CD8-positive, alpha-beta memory T cell (primary cell): ENCODE measurements at regions not wholly inside any gene's neighbourhood (a gene's known extent, or its start where the extent isn't known, plus 50 kb on each side); places are given as distances from the start of the nearest gene placed in this dataset.

Experiments
- CTCF ChIA-PET: fragments of 350-600 bp; sonication (Branson Sonifier 250); formaldehyde crosslinking; loops from one replicate; lab custom pipeline; 2021; ENCODE audit warnings: antibody characterized with exemption; lab: Charles Lee
- POLR2A ChIA-PET: fragments of 350-600 bp; sonication (Branson Sonifier 250); formaldehyde crosslinking; loops from one replicate; lab custom pipeline; 2021; ENCODE audit warnings: antibody characterized with exemption; lab: Charles Lee
- DNase-seq, 5 donors: peaks; one replicate each; pipeline versions ENCODE4 v3.0.0 to v3.0.0-alpha.2; 2020 to 2022; ENCODE audit warnings: mixed read lengths in 1 of 5
- H3K27ac ChIP-seq: one replicate; pipeline ENCODE4 v1.7.0; 2013; ENCODE audit warnings: low read depth, mild to moderate bottlenecking, low read length, moderate library complexity
- H3K27me3 ChIP-seq: 2 replicates; pipeline ENCODE4 v1.7.0; 2013; ENCODE audit warnings: low read length, mild to moderate bottlenecking; ENCODE audit not compliant: insufficient read depth, poor library complexity, severe bottlenecking
- H3K36me3 ChIP-seq: 2 replicates; pipeline ENCODE4 v1.7.0; 2013; ENCODE audit warnings: mild to moderate bottlenecking, low read length, moderate library complexity; ENCODE audit not compliant: insufficient read depth
- H3K4me1 ChIP-seq: 2 replicates; pipeline ENCODE4 v1.7.0; 2013; ENCODE audit warnings: mild to moderate bottlenecking, low read length, moderate library complexity; ENCODE audit not compliant: insufficient read depth
- H3K4me3 ChIP-seq: 2 replicates; pipeline ENCODE4 v1.7.0; 2013; ENCODE audit warnings: mild to moderate bottlenecking, low read length
- H3K9me3 ChIP-seq: 2 replicates; pipeline ENCODE4 v1.7.0; 2013; ENCODE audit warnings: mild to moderate bottlenecking, low read length
- H3K27ac Mint-ChIP-seq, 8 donors: one replicate each; pipeline ENCODE4 v1.8.0; 2020 to 2021; ENCODE audit warnings: mixed read lengths in 8 of 8, mild to moderate bottlenecking in 6 of 8, inconsistent platforms in 3 of 8, moderate library complexity in 3 of 8
- H3K27me3 Mint-ChIP-seq, 2 donors: one replicate each; pipeline ENCODE4 v1.8.0; 2020 to 2021; ENCODE audit warnings: mixed read lengths in 2 of 2, mild to moderate bottlenecking in 1 of 2, moderate library complexity in 1 of 2
- H3K36me3 Mint-ChIP-seq, 3 donors: one replicate each; pipeline ENCODE4 v1.8.0; 2020 to 2021; ENCODE audit warnings: mixed read lengths in 3 of 3, inconsistent platforms in 1 of 3, mild to moderate bottlenecking in 1 of 3
- H3K4me1 Mint-ChIP-seq, 3 donors: one replicate each; pipeline ENCODE4 v1.8.0; 2020 to 2021; ENCODE audit warnings: mixed read lengths in 3 of 3, inconsistent platforms in 1 of 3, mild to moderate bottlenecking in 1 of 3
- H3K4me3 Mint-ChIP-seq, 7 donors: one replicate each; pipeline ENCODE4 v1.8.0; 2020 to 2021; ENCODE audit warnings: mixed read lengths in 7 of 7, mild to moderate bottlenecking in 6 of 7, moderate library complexity in 4 of 7, inconsistent platforms in 2 of 7
- H3K9me3 Mint-ChIP-seq, 5 donors: one replicate each; pipeline ENCODE4 v1.8.0; 2020 to 2022; ENCODE audit warnings: mixed read lengths in 5 of 5, mild to moderate bottlenecking in 3 of 5, moderate library complexity in 2 of 5, inconsistent platforms in 1 of 5

- ChIA-PET POLR2A (no interaction called here), CTCF (no interaction called here)
- no peak overlapping the region for H3K4me3 Mint-ChIP-seq
- Histone ChIP-seq H3K9me3 (no peaks in the 10 kb centered on the region), H3K27ac (no peak overlapping the region), H3K27me3 (no peaks in the 10 kb centered on the region), H3K4me1 (no peaks in the 10 kb centered on the region), H3K4me3 (no peak overlapping the region), H3K36me3 (no peaks in the 10 kb centered on the region)
- no peak overlapping the region for H3K27ac Mint-ChIP-seq
- no peaks in the 10 kb centered on the region for H3K36me3 Mint-ChIP-seq
- no peaks in the 10 kb centered on the region for H3K27me3 Mint-ChIP-seq
- H3K9me3 Mint-ChIP-seq = peaks cover 5 to 41% (median 7%) of the 10 kb centered on the region in 5 donors
- no peak for DNase-seq
- H3K4me1 Mint-ChIP-seq = no peaks in the 10 kb centered on the region
Observed at GRCh38 chr2:81739966-81740365, 1435.4 kb upstream of the LRRTM1 start.

- Mint-ChIP-seq H3K27me3 (no peaks in the 10 kb centered on the region), H3K4me1 (no peaks in the 10 kb centered on the region), H3K9me3 (peaks cover 0 to 36% (median 12%) of the 10 kb centered on the region in 5 donors), H3K27ac (no peak overlapping the region), H3K4me3 (no peak overlapping the region), H3K36me3 (no peaks in the 10 kb centered on the region)
- H3K9me3 ChIP-seq = no peaks in the 10 kb centered on the region
- H3K36me3 ChIP-seq = no peaks in the 10 kb centered on the region
- H3K4me1 ChIP-seq = no peaks in the 10 kb centered on the region
- H3K27ac ChIP-seq = no peak overlapping the region
- ChIA-PET POLR2A (no interaction called here), CTCF (no interaction called here)
- DNase-seq = no peak
- no peaks in the 10 kb centered on the region for H3K27me3 ChIP-seq
- no peak overlapping the region for H3K4me3 ChIP-seq
Observed at GRCh38 chr2:81734981-81735380, 1430.4 kb upstream of the LRRTM1 start.

GRCh38 chr2:81714817-81715216, 1410.3 kb upstream of the LRRTM1 start:
- peaks cover 0 to 2% of the 10 kb centered on the region in 2 donors for H3K27me3 Mint-ChIP-seq
- no peaks in the 10 kb centered on the region for H3K27me3 ChIP-seq
- H3K4me1 ChIP-seq = no peaks in the 10 kb centered on the region
- H3K27ac Mint-ChIP-seq = no peak overlapping the region
- H3K4me3 Mint-ChIP-seq = no peak overlapping the region
- POLR2A ChIA-PET = no interaction called here
- H3K4me3 ChIP-seq = no peak overlapping the region
- no peaks in the 10 kb centered on the region for H3K36me3 ChIP-seq
- no peak for DNase-seq
- no peaks in the 10 kb centered on the region for H3K9me3 ChIP-seq
- no peak overlapping the region for H3K27ac ChIP-seq
- peaks cover 13 to 30% (median 20%) of the 10 kb centered on the region in 5 donors for H3K9me3 Mint-ChIP-seq
- H3K36me3 Mint-ChIP-seq = no peaks in the 10 kb centered on the region
- CTCF ChIA-PET = no interaction called here
- H3K4me1 Mint-ChIP-seq = no peaks in the 10 kb centered on the region

- DNase-seq = no peak
- no peaks in the 10 kb centered on the region for H3K4me1 ChIP-seq
- peaks cover 2 to 24% (median 15%) of the 10 kb centered on the region in 5 donors for H3K9me3 Mint-ChIP-seq
Observed at GRCh38 chr2:81706856-81707255, 1402.3 kb upstream of the LRRTM1 start.

GRCh38 chr2:81703831-81704230, 1399.3 kb upstream of the LRRTM1 start:
- no peak overlapping the region for H3K27ac Mint-ChIP-seq
- no peaks in the 10 kb centered on the region for H3K9me3 ChIP-seq
- H3K27me3 Mint-ChIP-seq = no peaks in the 10 kb centered on the region
- no peaks in the 10 kb centered on the region for H3K27me3 ChIP-seq
- no peaks in the 10 kb centered on the region for H3K36me3 ChIP-seq
- ChIA-PET CTCF (no interaction called here), POLR2A (no interaction called here)
- H3K4me1 Mint-ChIP-seq = no peaks in the 10 kb centered on the region
- no peaks in the 10 kb centered on the region for H3K36me3 Mint-ChIP-seq
- no peaks in the 10 kb centered on the region for H3K4me1 ChIP-seq
- H3K4me3 ChIP-seq = no peak overlapping the region
- H3K4me3 Mint-ChIP-seq = no peak overlapping the region
- peaks cover 0 to 26% (median 7%) of the 10 kb centered on the region in 5 donors for H3K9me3 Mint-ChIP-seq
- no peak for DNase-seq
- no peak overlapping the region for H3K27ac ChIP-seq

More at GRCh38 chr2:81706856-81707255, 1402.3 kb upstream of the LRRTM1 start:
- Histone ChIP-seq H3K27ac (no peak overlapping the region), H3K9me3 (no peaks in the 10 kb centered on the region), H3K36me3 (no peaks in the 10 kb centered on the region), H3K4me3 (no peak overlapping the region), H3K27me3 (no peaks in the 10 kb centered on the region)
- CTCF ChIA-PET = no interaction called here
- no peaks in the 10 kb centered on the region for H3K36me3 Mint-ChIP-seq
- H3K4me3 Mint-ChIP-seq = no peak overlapping the region
- H3K27me3 Mint-ChIP-seq = no peaks in the 10 kb centered on the region
- H3K4me1 Mint-ChIP-seq = no peaks in the 10 kb centered on the region
- H3K27ac Mint-ChIP-seq = no peak overlapping the region
- POLR2A ChIA-PET = no interaction called here

- Histone ChIP-seq H3K4me3 (no peak overlapping the region), H3K36me3 (no peaks in the 10 kb centered on the region), H3K27me3 (no peaks in the 10 kb centered on the region), H3K27ac (no peak overlapping the region), H3K4me1 (no peaks in the 10 kb centered on the region), H3K9me3 (no peaks in the 10 kb centered on the region)
- Mint-ChIP-seq H3K36me3 (no peaks in the 10 kb centered on the region), H3K27ac (no peak overlapping the region), H3K27me3 (no peaks in the 10 kb centered on the region), H3K4me3 (no peak overlapping the region), H3K9me3 (peaks cover 0 to 22% (median 11%) of the 10 kb centered on the region in 5 donors), H3K4me1 (no peaks in the 10 kb centered on the region)
- no peak for DNase-seq
- POLR2A ChIA-PET = no interaction called here
- CTCF ChIA-PET = no interaction called here
Observed at GRCh38 chr2:81692566-81692965, 1388.0 kb upstream of the LRRTM1 start.

- CTCF ChIA-PET = no interaction called here
- H3K9me3 ChIP-seq = no peaks in the 10 kb centered on the region
Observed at GRCh38 chr2:81675641-81676040, 1371.1 kb upstream of the LRRTM1 start.

GRCh38 chr2:81672923-81673322, 1368.4 kb upstream of the LRRTM1 start:
- POLR2A ChIA-PET = no interaction called here
- H3K27me3 ChIP-seq = no peaks in the 10 kb centered on the region
- H3K27ac ChIP-seq = no peak overlapping the region
- Mint-ChIP-seq H3K4me3 (no peak overlapping the region), H3K4me1 (no peaks in the 10 kb centered on the region), H3K27ac (no peak overlapping the region), H3K27me3 (no peaks in the 10 kb centered on the region), H3K9me3 (peaks cover 2 to 29% (median 5%) of the 10 kb centered on the region in 5 donors), H3K36me3 (no peaks in the 10 kb centered on the region)
- H3K4me3 ChIP-seq = no peak overlapping the region
- CTCF ChIA-PET = no interaction called here
- no peaks in the 10 kb centered on the region for H3K36me3 ChIP-seq
- no peaks in the 10 kb centered on the region for H3K4me1 ChIP-seq
- no peak for DNase-seq
- H3K9me3 ChIP-seq = no peaks in the 10 kb centered on the region

More at GRCh38 chr2:81675641-81676040, 1371.1 kb upstream of the LRRTM1 start:
- H3K4me1 ChIP-seq = no peaks in the 10 kb centered on the region
- no peak overlapping the region for H3K4me3 Mint-ChIP-seq
- no peaks in the 10 kb centered on the region for H3K36me3 Mint-ChIP-seq
- H3K4me1 Mint-ChIP-seq = no peaks in the 10 kb centered on the region
- H3K27ac Mint-ChIP-seq = no peak overlapping the region
- H3K36me3 ChIP-seq = no peaks in the 10 kb centered on the region
- POLR2A ChIA-PET = no interaction called here
- H3K27ac ChIP-seq = no peak overlapping the region
- H3K9me3 Mint-ChIP-seq = peaks cover 0 to 37% (median 3%) of the 10 kb centered on the region in 5 donors
- H3K4me3 ChIP-seq = no peak overlapping the region
- H3K27me3 Mint-ChIP-seq = no peaks in the 10 kb centered on the region
- H3K27me3 ChIP-seq = no peaks in the 10 kb centered on the region
- DNase-seq = no peak

GRCh38 chr2:81672516-81672915, 1368.0 kb upstream of the LRRTM1 start:
- no peaks in the 10 kb centered on the region for H3K27me3 Mint-ChIP-seq
- H3K36me3 ChIP-seq = no peaks in the 10 kb centered on the region
- H3K9me3 ChIP-seq = no peaks in the 10 kb centered on the region
- H3K4me3 Mint-ChIP-seq = no peak overlapping the region
- no peak overlapping the region for H3K27ac ChIP-seq
- no peaks in the 10 kb centered on the region for H3K4me1 Mint-ChIP-seq
- CTCF ChIA-PET = no interaction called here
- H3K27me3 ChIP-seq = no peaks in the 10 kb centered on the region
- POLR2A ChIA-PET = no interaction called here
- H3K4me1 ChIP-seq = no peaks in the 10 kb centered on the region
- H3K4me3 ChIP-seq = no peak overlapping the region
- no peaks in the 10 kb centered on the region for H3K36me3 Mint-ChIP-seq
- H3K27ac Mint-ChIP-seq = no peak overlapping the region
- DNase-seq = no peak
- peaks cover 2 to 29% (median 5%) of the 10 kb centered on the region in 5 donors for H3K9me3 Mint-ChIP-seq
